H1 (cell line): ENCODE measurements at regions not wholly inside any gene's neighbourhood (a gene's known extent, or its start where the extent isn't known, plus 50 kb on each side); places are given as distances from the start of the nearest gene placed in this dataset.

Experiments
- BRCA1 ChIP-seq: IDR thresholded peaks from 2 replicates; pipeline ENCODE4 v1.6.1; 2012; ENCODE audit warnings: low read depth, low read length, improper control_type of control experiment
- EZH2 ChIP-seq: fragments of 200-600 bp; sonication (generic); IDR thresholded peaks from 2 replicates; pipeline ENCODE4 v1.7.1; 2012; ENCODE audit warnings: low read depth, mild to moderate bottlenecking, moderate library complexity, low read length, inconsistent platforms; ENCODE audit not compliant: severe bottlenecking
- HDAC6 ChIP-seq: IDR thresholded peaks from one replicate; pipeline ENCODE4 v1.7.1; 2012; ENCODE audit warnings: low read depth, mild to moderate bottlenecking, inconsistent platforms, low read length, moderate library complexity
- MAFK ChIP-seq: IDR thresholded peaks from 2 replicates; pipeline ENCODE4 v1.6.1; 2012; ENCODE audit warnings: low read depth, mild to moderate bottlenecking, improper control_type of control experiment, low read length
- TF ChIP-seq, protein P1 (sequence below): fragments of 300-600 bp; sonication (generic); IDR thresholded peaks from 2 replicates; pipeline ENCODE4 v1.7.1; 2012; ENCODE audit warnings: low read length, moderate library complexity, mild to moderate bottlenecking, inconsistent platforms; ENCODE audit not compliant: insufficient replicate concordance

DNA sequence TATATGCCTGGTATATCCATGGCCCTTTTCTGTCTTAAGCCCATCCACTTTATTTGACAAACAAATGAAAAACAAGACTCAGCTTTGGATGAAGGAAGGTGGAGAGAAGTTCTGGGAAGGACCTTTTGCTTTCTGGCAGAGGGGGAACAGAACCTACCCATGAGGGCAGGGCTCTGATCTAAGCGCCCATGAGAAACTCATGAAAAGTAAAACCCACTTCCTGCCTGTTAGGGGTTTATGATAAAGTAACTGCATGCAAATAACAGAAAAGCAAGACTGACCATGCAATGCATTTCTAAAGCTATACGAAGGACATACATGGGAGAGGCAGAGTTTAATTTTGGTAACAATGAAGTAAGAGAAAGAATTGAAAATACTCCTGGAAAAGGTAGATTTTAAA, 181.9 kb upstream of the ADRA1B start (continued):
- TF ChIP-seq MAFK (no peak), EZH2 (no peak), HDAC6 (no peak), BRCA1 (no peak)
- TF ChIP-seq, protein P1, sequence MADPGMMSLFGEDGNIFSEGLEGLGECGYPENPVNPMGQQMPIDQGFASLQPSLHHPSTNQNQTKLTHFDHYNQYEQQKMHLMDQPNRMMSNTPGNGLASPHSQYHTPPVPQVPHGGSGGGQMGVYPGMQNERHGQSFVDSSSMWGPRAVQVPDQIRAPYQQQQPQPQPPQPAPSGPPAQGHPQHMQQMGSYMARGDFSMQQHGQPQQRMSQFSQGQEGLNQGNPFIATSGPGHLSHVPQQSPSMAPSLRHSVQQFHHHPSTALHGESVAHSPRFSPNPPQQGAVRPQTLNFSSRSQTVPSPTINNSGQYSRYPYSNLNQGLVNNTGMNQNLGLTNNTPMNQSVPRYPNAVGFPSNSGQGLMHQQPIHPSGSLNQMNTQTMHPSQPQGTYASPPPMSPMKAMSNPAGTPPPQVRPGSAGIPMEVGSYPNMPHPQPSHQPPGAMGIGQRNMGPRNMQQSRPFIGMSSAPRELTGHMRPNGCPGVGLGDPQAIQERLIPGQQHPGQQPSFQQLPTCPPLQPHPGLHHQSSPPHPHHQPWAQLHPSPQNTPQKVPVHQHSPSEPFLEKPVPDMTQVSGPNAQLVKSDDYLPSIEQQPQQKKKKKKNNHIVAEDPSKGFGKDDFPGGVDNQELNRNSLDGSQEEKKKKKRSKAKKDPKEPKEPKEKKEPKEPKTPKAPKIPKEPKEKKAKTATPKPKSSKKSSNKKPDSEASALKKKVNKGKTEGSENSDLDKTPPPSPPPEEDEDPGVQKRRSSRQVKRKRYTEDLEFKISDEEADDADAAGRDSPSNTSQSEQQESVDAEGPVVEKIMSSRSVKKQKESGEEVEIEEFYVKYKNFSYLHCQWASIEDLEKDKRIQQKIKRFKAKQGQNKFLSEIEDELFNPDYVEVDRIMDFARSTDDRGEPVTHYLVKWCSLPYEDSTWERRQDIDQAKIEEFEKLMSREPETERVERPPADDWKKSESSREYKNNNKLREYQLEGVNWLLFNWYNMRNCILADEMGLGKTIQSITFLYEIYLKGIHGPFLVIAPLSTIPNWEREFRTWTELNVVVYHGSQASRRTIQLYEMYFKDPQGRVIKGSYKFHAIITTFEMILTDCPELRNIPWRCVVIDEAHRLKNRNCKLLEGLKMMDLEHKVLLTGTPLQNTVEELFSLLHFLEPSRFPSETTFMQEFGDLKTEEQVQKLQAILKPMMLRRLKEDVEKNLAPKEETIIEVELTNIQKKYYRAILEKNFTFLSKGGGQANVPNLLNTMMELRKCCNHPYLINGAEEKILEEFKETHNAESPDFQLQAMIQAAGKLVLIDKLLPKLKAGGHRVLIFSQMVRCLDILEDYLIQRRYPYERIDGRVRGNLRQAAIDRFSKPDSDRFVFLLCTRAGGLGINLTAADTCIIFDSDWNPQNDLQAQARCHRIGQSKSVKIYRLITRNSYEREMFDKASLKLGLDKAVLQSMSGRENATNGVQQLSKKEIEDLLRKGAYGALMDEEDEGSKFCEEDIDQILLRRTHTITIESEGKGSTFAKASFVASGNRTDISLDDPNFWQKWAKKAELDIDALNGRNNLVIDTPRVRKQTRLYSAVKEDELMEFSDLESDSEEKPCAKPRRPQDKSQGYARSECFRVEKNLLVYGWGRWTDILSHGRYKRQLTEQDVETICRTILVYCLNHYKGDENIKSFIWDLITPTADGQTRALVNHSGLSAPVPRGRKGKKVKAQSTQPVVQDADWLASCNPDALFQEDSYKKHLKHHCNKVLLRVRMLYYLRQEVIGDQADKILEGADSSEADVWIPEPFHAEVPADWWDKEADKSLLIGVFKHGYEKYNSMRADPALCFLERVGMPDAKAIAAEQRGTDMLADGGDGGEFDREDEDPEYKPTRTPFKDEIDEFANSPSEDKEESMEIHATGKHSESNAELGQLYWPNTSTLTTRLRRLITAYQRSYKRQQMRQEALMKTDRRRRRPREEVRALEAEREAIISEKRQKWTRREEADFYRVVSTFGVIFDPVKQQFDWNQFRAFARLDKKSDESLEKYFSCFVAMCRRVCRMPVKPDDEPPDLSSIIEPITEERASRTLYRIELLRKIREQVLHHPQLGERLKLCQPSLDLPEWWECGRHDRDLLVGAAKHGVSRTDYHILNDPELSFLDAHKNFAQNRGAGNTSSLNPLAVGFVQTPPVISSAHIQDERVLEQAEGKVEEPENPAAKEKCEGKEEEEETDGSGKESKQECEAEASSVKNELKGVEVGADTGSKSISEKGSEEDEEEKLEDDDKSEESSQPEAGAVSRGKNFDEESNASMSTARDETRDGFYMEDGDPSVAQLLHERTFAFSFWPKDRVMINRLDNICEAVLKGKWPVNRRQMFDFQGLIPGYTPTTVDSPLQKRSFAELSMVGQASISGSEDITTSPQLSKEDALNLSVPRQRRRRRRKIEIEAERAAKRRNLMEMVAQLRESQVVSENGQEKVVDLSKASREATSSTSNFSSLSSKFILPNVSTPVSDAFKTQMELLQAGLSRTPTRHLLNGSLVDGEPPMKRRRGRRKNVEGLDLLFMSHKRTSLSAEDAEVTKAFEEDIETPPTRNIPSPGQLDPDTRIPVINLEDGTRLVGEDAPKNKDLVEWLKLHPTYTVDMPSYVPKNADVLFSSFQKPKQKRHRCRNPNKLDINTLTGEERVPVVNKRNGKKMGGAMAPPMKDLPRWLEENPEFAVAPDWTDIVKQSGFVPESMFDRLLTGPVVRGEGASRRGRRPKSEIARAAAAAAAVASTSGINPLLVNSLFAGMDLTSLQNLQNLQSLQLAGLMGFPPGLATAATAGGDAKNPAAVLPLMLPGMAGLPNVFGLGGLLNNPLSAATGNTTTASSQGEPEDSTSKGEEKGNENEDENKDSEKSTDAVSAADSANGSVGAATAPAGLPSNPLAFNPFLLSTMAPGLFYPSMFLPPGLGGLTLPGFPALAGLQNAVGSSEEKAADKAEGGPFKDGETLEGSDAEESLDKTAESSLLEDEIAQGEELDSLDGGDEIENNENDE, result no peak
- TF ChIP-seq, all 59 proteins: peak for 0
